Activated CD4-positive, alpha-beta T cell treated with anti-CD3 and anti-CD28 coated beads for 36 hours (primary cell): ENCODE measurements at regions not wholly inside any gene's neighbourhood (a gene's known extent, or its start where the extent isn't known, plus 50 kb on each side); places are given as distances from the start of the nearest gene placed in this dataset.

Experiments used
- ATAC-seq: fragments of 200-7000 bp; cut with Tn5 transposase; one replicate; pipeline ENCODE4 v1.10.0; 2021; ENCODE audit warnings: mild to moderate bottlenecking, moderate library complexity
- CTCF ChIA-PET: fragments of 350-600 bp; sonication (Branson Sonifier 250); formaldehyde crosslinking; loops from one replicate; lab custom pipeline; 2021; ENCODE audit warnings: antibody characterized with exemption; lab: Charles Lee
- POLR2A ChIA-PET: fragments of 350-600 bp; sonication (Branson Sonifier 250); formaldehyde crosslinking; loops from one replicate; lab custom pipeline; 2021; ENCODE audit warnings: antibody characterized with exemption, inconsistent platforms; lab: Charles Lee
- DNase-seq: peaks from one replicate; pipeline ENCODE4 v3.0.0-alpha.2; 2020
- H3K27ac Mint-ChIP-seq: one replicate; pipeline ENCODE4 v1.8.0; 2021; ENCODE audit warnings: mixed read lengths
- H3K27me3 Mint-ChIP-seq: one replicate; pipeline ENCODE4 v1.8.0; 2021; ENCODE audit warnings: mixed read lengths
- H3K36me3 Mint-ChIP-seq: one replicate; pipeline ENCODE4 v1.8.0; 2021; ENCODE audit warnings: low read depth, mixed read lengths
- H3K4me1 Mint-ChIP-seq: one replicate; pipeline ENCODE4 v1.8.0; 2021; ENCODE audit warnings: mixed read lengths
- H3K4me3 Mint-ChIP-seq: one replicate; pipeline ENCODE4 v1.8.0; 2021; ENCODE audit warnings: mild to moderate bottlenecking, moderate library complexity, mixed read lengths
- H3K9me3 Mint-ChIP-seq: one replicate; pipeline ENCODE4 v1.8.0; 2021; ENCODE audit warnings: low read depth, mixed read lengths
- intact Hi-C, 2 experiments: fragments of 100-400 bp; cut with DNase I in 1 of 2; cut with micrococcal nuclease in 1 of 2; formaldehyde crosslinking; loops; one replicate each; pipeline versions ENCODE4 v1.14.2 to v1.15.1; 2022 to 2024; cut with DNase I, micrococcal nuclease

DNA sequence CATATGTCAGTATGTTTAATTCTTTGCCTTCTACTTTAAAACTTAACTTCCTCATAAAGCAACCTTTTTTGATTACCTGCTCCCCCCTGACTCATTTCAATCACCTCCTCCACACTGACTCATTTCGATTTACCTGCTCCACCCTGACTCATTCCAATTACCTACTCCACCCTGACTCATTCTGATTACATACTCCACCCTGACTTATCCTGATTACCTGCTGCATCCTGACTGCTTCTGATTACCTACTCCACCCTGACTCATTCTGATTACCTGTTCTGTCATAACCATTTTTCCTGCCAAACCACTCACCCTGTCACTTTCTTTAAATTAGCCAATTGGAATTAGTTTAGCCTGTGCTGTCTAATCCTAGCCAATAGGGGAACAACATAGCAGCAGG is 263.6 kb downstream of the DDX3Y start:
- Mint-ChIP-seq H3K27me3 (no peaks in the 10 kb centered on the region), H3K27ac (no peak overlapping the region), H3K9me3 (peaks cover under 1% of the 10 kb centered on the region), H3K4me1 (peaks cover 9% of the 10 kb centered on the region), H3K4me3 (no peak overlapping the region), H3K36me3 (no peaks in the 10 kb centered on the region)
- CTCF ChIA-PET, result no interaction called here
- intact Hi-C loops, result no loop called here
- DNase-seq (peak; percentile 11), ATAC-seq (peak; percentile 86)
- POLR2A ChIA-PET, result no interaction called here
